Cardiac fibroblast (primary cell): ENCODE measurements at regions not wholly inside any gene's neighbourhood (a gene's known extent, or its start where the extent isn't known, plus 50 kb on each side); places are given as distances from the start of the nearest gene placed in this dataset.

Source experiments
- DNase-seq, 2 donors: peaks; one replicate each; pipeline versions ENCODE4 v3.0.0 to v3.0.0-alpha.2; 2010; ENCODE audit warnings: low read depth in 2 of 2
- H3K4me3 ChIP-seq, 2 donors: replicated peaks in 1 of 2; 1 replicate in 1 of 2; 2 replicates in 1 of 2; pipeline ENCODE4 v1.5.1; 2011; ENCODE audit warnings: low read depth in 2 of 2, low read length in 2 of 2, mild to moderate bottlenecking in 2 of 2, moderate library complexity in 1 of 2
- TF ChIP-seq, protein P1 (sequence below): IDR thresholded peaks from one replicate; pipeline ENCODE4 v1.5.1; 2011; ENCODE audit warnings: low read depth, mild to moderate bottlenecking, low read length, inconsistent platforms

DNA sequence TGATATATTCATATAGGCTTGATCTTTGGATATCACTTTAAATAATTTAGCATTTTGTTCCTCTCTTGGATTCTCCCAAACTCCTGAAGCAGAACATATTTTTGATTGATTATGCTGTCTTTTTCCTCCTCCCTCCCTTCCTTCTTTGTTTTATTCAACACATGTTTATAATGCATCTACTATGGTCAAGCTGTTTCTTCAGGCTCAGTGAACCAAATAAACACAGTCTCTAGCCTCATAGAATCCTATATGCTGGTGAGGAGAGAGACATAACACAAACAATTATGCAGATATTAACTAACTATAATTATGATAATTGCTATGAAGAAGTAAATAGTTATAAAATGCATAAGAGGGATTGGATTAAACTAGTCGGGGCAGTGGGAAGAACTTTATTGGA lies 1023.6 kb upstream of the RAG2 start:
- no peak overlapping the region for H3K4me3 ChIP-seq
- TF ChIP-seq, protein P1, sequence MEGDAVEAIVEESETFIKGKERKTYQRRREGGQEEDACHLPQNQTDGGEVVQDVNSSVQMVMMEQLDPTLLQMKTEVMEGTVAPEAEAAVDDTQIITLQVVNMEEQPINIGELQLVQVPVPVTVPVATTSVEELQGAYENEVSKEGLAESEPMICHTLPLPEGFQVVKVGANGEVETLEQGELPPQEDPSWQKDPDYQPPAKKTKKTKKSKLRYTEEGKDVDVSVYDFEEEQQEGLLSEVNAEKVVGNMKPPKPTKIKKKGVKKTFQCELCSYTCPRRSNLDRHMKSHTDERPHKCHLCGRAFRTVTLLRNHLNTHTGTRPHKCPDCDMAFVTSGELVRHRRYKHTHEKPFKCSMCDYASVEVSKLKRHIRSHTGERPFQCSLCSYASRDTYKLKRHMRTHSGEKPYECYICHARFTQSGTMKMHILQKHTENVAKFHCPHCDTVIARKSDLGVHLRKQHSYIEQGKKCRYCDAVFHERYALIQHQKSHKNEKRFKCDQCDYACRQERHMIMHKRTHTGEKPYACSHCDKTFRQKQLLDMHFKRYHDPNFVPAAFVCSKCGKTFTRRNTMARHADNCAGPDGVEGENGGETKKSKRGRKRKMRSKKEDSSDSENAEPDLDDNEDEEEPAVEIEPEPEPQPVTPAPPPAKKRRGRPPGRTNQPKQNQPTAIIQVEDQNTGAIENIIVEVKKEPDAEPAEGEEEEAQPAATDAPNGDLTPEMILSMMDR = no peak
- DNase-seq = no peak

DNA sequence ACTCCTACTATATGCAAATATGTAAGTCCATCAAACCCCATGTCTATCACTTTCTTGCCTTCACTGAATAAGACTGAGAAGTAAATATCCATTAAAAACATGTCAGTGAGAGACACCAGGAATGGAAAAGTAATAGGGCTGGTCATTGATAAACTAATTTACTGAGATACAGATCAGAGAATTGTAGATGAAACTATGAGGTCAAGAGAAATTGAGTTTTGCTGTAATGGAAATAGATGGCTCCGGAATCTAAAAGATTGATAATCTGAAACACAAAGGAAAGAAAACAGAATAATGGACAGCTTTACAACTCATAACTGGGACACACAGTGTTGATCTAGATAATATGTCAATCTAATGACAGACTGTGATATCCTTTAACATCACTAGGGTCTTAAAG lies 1018.3 kb upstream of the RAG2 start:
- no peak overlapping the region for H3K4me3 ChIP-seq
- TF ChIP-seq, protein P1 = no peak
- no peak for DNase-seq

DNA sequence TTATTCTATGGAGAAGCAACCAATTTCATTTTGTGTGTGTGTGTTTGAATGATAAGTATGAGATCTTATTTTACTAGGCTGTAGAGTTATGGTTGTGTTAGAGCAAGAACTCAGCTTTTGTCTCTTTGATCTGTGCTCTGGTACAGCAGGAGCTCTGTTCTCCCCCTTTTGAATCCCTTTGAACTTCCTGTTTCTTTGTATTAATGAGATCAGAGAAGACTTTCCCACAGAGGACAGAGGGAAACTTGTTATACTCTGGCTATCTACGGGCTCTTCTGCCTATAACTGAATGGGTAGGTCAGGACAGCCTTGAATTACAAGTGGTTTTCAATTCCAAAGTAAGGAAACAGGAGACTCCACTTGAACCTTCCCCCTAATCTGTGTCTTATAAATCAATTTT lies 1015.0 kb upstream of the RAG2 start:
- no peak overlapping the region for H3K4me3 ChIP-seq
- DNase-seq = no peak
- TF ChIP-seq, protein P1 = no peak

DNA sequence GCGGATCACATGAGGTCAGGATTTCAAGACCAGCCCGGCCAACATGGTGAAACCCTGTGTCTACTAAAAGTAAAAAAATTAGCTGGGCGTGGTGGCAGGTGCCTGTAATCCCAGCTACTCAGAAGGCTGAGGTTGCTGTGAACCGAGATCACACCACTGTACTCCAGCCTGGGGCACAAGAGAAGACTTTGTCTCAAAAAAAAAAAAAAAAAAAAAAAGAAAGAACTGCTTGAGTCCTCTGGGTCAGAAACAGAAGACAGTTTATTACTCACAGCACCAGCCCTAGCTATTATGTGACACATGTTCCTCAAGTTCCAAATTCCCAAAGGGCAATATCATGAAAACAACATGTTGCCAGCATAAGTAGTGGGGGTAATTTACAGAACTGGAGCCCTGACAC lies 1014.1 kb upstream of the RAG2 start:
- no peak overlapping the region for H3K4me3 ChIP-seq
- TF ChIP-seq, protein P1 = no peak
- no peak for DNase-seq

DNA sequence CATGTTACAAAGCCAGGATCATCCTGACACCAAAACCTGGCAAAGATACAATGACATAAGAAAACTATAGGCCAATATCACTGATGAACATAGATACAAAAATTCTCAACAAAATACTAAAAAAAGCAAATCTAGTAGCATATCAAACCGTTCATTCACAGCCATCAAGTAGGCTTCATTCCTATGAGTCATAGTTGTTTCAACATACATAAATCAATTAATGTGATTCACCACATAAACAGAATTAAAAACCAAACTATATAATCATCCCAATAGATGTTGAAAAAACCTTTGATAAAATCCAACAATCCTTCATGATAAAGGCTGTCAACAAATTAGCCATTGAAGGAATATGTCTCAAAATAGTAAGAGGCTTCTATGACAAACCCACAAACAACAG lies 1007.2 kb upstream of the RAG2 start:
- no peak for DNase-seq
- H3K4me3 ChIP-seq = no peak overlapping the region
- TF ChIP-seq, protein P1 = no peak

DNA sequence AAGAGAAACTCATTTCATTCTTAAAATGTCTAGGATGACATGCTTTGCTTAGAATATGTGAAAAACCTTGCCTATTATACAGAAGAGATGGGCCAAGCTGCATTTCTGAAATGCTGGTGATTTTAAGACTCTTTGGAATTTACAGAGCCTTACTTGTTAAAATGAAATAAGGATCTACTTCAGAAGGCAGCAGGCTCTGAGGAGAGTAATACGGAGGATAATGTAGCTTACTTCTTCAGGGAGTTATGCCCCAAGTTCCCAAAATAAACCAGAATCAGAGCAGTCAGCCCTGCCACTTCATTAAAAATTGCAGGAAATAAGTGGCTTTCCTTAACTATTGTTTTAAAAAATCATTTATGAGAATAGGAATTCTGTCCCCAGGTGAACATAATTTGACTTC lies 1000.3 kb upstream of the RAG2 start:
- no peak for DNase-seq
- H3K4me3 ChIP-seq = no peak overlapping the region
- TF ChIP-seq, protein P1 = no peak

DNA sequence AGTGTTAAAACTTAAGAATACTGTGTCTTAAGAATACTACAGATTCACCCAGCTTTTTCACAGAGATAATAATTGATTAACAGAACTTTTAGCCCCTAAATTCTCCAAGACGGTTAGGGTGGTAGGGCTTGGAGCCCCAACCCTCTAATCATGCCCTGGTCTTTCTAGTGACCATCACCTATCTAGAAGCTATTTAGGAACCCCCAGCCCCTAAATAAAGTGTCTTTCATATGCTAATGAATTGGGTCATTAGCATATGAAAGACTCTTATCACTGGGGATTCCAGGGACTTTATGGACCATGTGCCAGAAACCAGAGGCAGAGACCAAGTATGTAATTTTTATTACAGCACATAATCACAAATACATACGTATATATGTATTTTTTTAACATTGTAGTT lies 999.7 kb upstream of the RAG2 start:
- TF ChIP-seq, protein P1 = no peak
- no peak for DNase-seq
- no peak overlapping the region for H3K4me3 ChIP-seq
